GM23338 (cell line): ENCODE measurements at regions not wholly inside any gene's neighbourhood (a gene's known extent, or its start where the extent isn't known, plus 50 kb on each side); places are given as distances from the start of the nearest gene placed in this dataset.

ENCODE experiments used
- EZH2phosphoT487 ChIP-seq: fragments of 200-600 bp; sonication (generic); IDR thresholded peaks from one replicate; pipeline ENCODE4 v1.8.1; 2018; ENCODE audit warnings: antibody characterized with exemption; ENCODE audit not compliant: unreplicated experiment
- STAT1 ChIP-seq: IDR thresholded peaks from one replicate; pipeline ENCODE4 v1.6.1; 2016; ENCODE audit warnings: antibody characterized with exemption; ENCODE audit not compliant: unreplicated experiment

DNA sequence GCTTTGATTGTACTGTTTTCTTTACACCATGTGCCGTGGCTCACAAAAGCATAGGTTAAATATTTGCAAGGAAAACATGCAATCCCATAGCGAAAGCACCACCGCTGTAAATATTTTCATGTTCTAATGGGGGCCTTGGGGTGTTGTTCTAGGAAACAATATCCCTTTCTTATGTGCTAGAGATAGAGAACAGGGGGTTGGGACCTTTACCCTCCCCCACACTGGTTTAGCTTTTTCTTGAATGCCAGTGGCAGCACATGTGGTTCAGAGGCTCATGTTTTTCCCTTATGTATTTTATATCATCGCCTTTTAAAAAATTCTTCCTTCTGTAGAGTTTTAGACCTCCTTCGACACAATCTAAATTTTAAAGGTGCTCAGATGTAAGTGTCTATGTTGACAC, 422.6 kb upstream of the TENM3 start:
- TF ChIP-seq EZH2phosphoT487 (no peak), STAT1 (no peak)
